ENCODE measurements at regions not wholly inside any gene's neighbourhood (a gene's known extent, or its start where the extent isn't known, plus 50 kb on each side); places are given as distances from the start of the nearest gene placed in this dataset.

GRCh38 chr12:103085541-103085940 is 128.1 kb downstream of the ASCL1 start:
- Histone ChIP-seq H3K4me1 (ENCODE audit: control insufficient read depth in 1 of 2, insufficient read depth in 2 of 2, low read length in 2 of 2) (no peaks in the 10 kb centered on the region), H3K4me3 (replicated peaks in 1 of 2; ENCODE audit: low read depth in 1 of 2, low read length in 2 of 2) (no peak overlapping the region), H3K9ac (ENCODE audit: low read length) (no peak overlapping the region), H3K79me2 (ENCODE audit: insufficient read depth, low read length) (no peaks in the 10 kb centered on the region), H3K9me2 (ENCODE audit: insufficient read depth) (no peaks in the 10 kb centered on the region), H3K27ac (ENCODE audit: low read depth, low read length) (no peak overlapping the region), H3K36me3 (ENCODE audit: control insufficient read depth in 1 of 2, insufficient read depth in 2 of 2, low read length in 2 of 2) (no peaks in the 10 kb centered on the region), H3K27me3 (ENCODE audit: insufficient read depth, low read length) (no peaks in the 10 kb centered on the region), H2AFZ (ENCODE audit: low read depth, low read length, poor library complexity, severe bottlenecking) (no peak overlapping the region), H3K9me3 (ENCODE audit: control insufficient read depth in 1 of 2, insufficient read depth in 1 of 2, low read depth in 1 of 2, low read length in 2 of 2) (no peaks in the 10 kb centered on the region), H4K20me1 (ENCODE audit: insufficient read depth) (no peaks in the 10 kb centered on the region), H3K4me2 (ENCODE audit: low read length) (no peak overlapping the region)
- no peak for TF ChIP-seq SP1 (IDR thresholded peaks at IDR 0.05; ENCODE audit: low read depth)
- no peak for TF ChIP-seq ZBTB33 (IDR thresholded peaks at IDR 0.05; ENCODE audit: extremely low read depth, insufficient replicate concordance, low read length)
- TF ChIP-seq CTCF (IDR thresholded peaks at IDR 0.05 in 2 of 3, conservative IDR thresholded peaks at IDR 0.05 in 1 of 3; ENCODE audit: borderline replicate concordance in 1 of 3, insufficient read depth in 1 of 3, low read depth in 2 of 3, low read length in 2 of 3) = no peak
- TF ChIP-seq CBX3 (IDR thresholded peaks at IDR 0.05; ENCODE audit: low read depth) = no peak
- TF ChIP-seq FOSL1 (IDR thresholded peaks at IDR 0.05; ENCODE audit: low read depth) = no peak
- no peak for TF ChIP-seq ELF1 (IDR thresholded peaks at IDR 0.05; ENCODE audit: borderline replicate concordance, low read depth)
- no peak for TF ChIP-seq SRF (IDR thresholded peaks at IDR 0.05; ENCODE audit: low read depth)
- TF ChIP-seq POLR2A (IDR thresholded peaks at IDR 0.05; ENCODE audit: borderline replicate concordance, extremely low read depth, insufficient read depth, insufficient read length) = no peak
- TF ChIP-seq MAX (IDR thresholded peaks at IDR 0.05) = no peak
- no peak for TF ChIP-seq EZH2phosphoT487 (IDR thresholded peaks at IDR 0.05; ENCODE audit: borderline replicate concordance)
- TF ChIP-seq EGR1 (IDR thresholded peaks at IDR 0.05; ENCODE audit: low read depth) = no peak
- intact Hi-C loops (cut with micrococcal nuclease) = no loop called here
- BruUV-seq (replicated peaks) = no TSS peak
- ATAC-seq (no peak), DNase-seq (ENCODE audit: low read depth, low spot score) (no peak)
- ChIA-PET POLR2A (no interaction called here), RAD21 (ENCODE audit: low non-redundant PET in 1 of 2, low total read pairs in 2 of 2, uncharacterized antibody in 2 of 2, unreplicated experiment in 2 of 2) (no interaction called here), CTCF (no interaction called here)

All from HCT116 (cell line).